ENCODE measurements at regions not wholly inside any gene's neighbourhood (a gene's known extent, or its start where the extent isn't known, plus 50 kb on each side); places are given as distances from the start of the nearest gene placed in this dataset.
"Not testable (repeated sequence)": the region's sequence is repeated elsewhere in the genome, so short reads cannot be mapped to it uniquely, and the experiment has no call there.

GRCh38 chr7:17396692-17397091 lies 98.2 kb downstream of the AHR start:
- DNase-seq (ENCODE audit: low spot score), result no peak

GRCh38 chr7:17401791-17402627 lies 103.6 kb downstream of the AHR start:
- no peak for DNase-seq (ENCODE audit: low spot score)

GRCh38 chr7:17402628-17403278 lies 104.3 kb downstream of the AHR start:
- no peak for DNase-seq (ENCODE audit: low spot score)

- no peak for DNase-seq (ENCODE audit: low spot score)
Observed at GRCh38 chr7:17404006-17404405, 105.6 kb downstream of the AHR start.

GRCh38 chr7:17405786-17406185 lies 107.3 kb downstream of the AHR start:
- no peak for DNase-seq (ENCODE audit: low spot score)

GRCh38 chr7:17406738-17407137 lies 108.3 kb downstream of the AHR start:
- no peak for DNase-seq (ENCODE audit: low spot score)

GRCh38 chr7:17407229-17407628 lies 108.8 kb downstream of the AHR start:
- no peak for DNase-seq (ENCODE audit: low spot score)

GRCh38 chr7:17408245-17408903 lies 109.9 kb downstream of the AHR start:
- DNase-seq (ENCODE audit: low spot score), result no peak

GRCh38 chr7:17408904-17409290 lies 110.4 kb downstream of the AHR start:
- no peak for DNase-seq (ENCODE audit: low spot score)

GRCh38 chr7:17411922-17412321 lies 113.5 kb downstream of the AHR start:
- no peak for DNase-seq (ENCODE audit: low spot score)

GRCh38 chr7:17412883-17413282 lies 114.4 kb downstream of the AHR start:
- DNase-seq (ENCODE audit: low spot score), result no peak

GRCh38 chr7:17415955-17416354 lies 117.5 kb downstream of the AHR start:
- no peak for DNase-seq (ENCODE audit: low spot score)

- DNase-seq (ENCODE audit: low spot score), result not testable (repeated sequence)
Observed at GRCh38 chr7:17420308-17421015, 122.0 kb downstream of the AHR start.

- DNase-seq (ENCODE audit: low spot score), result no peak
Observed at GRCh38 chr7:17421941-17422340, 123.5 kb downstream of the AHR start.

GRCh38 chr7:17422966-17423365 lies 124.5 kb downstream of the AHR start:
- no peak for DNase-seq (ENCODE audit: low spot score)

- DNase-seq (ENCODE audit: low spot score), result no peak
Observed at GRCh38 chr7:17427924-17428323, 129.5 kb downstream of the AHR start.

GRCh38 chr7:17429579-17429978 lies 131.1 kb downstream of the AHR start:
- no peak for DNase-seq (ENCODE audit: low spot score)

- no peak for DNase-seq (ENCODE audit: low spot score)
Observed at GRCh38 chr7:17432793-17433192, 134.3 kb downstream of the AHR start.

- DNase-seq (ENCODE audit: low spot score), result peak; percentile 7
Observed at GRCh38 chr7:17434191-17434590, 135.7 kb downstream of the AHR start.

- no peak for DNase-seq (ENCODE audit: low spot score)
Observed at GRCh38 chr7:17434841-17435692, 136.6 kb downstream of the AHR start.

- DNase-seq (ENCODE audit: low spot score), result no peak
Observed at GRCh38 chr7:17436126-17436525, 137.7 kb downstream of the AHR start.
